NOMO-1 treated with dmso at 0.1 percent for 144 hours (cell line): ENCODE measurements at regions not wholly inside any gene's neighbourhood (a gene's known extent, or its start where the extent isn't known, plus 50 kb on each side); places are given as distances from the start of the nearest gene placed in this dataset.

Experiments used
- DNase-seq: peaks from one replicate; lab custom pipeline; 2025; ENCODE audit not compliant: unreplicated experiment; lab: John Stamatoyannopoulos, UW

GRCh38 chr21:16606271-16606670 lies 876.5 kb downstream of the USP25 start:
- DNase-seq: no peak

DNA sequence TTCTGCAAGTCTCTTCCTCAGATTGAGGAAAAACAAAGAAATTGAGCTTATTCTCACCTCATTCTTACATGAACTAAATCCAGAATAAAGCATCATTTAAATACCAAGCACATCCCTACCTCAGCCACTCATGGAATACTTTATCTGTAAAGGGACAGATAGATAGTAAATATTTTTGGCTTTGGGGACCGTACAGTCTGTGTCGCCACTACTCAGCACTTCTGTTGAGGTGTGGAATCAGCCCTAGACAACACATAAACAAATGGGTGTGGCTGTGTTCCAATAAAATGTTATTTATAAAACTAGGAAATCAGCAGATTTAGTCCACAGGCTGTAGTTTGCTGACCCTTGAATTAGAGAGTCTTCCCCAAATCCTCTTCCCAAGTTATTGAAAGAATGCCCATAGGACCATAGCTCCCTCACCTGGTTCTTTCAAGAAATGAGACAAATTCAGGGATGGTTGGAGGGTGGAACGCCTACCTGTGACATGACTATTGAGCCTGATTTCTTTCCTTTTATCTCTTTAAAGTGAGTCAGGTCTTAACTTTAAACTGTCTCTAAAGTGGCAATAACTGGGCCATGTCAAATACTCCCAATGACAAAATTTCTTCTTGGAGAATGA lies 878.5 kb downstream of the USP25 start:
- DNase-seq: no peak

DNA sequence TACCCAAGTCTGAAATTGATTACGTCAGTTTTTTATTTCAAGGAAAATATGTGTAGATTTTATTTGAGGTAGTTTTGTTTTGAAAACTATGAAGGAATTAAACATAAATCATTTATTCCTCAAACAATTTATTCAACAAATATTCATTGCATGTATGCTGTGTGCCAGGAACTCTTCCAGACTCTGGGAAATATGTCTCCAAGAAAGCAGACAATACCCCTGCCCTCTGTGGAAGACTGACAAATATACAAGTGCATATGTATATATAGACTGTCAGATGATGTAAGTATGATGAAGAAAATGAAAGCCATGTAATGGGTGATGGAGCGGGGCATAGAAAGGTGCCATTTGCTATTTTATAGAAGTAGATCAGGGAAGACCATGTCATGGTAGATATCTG lies 889.5 kb downstream of the USP25 start:
- no peak for DNase-seq

DNA sequence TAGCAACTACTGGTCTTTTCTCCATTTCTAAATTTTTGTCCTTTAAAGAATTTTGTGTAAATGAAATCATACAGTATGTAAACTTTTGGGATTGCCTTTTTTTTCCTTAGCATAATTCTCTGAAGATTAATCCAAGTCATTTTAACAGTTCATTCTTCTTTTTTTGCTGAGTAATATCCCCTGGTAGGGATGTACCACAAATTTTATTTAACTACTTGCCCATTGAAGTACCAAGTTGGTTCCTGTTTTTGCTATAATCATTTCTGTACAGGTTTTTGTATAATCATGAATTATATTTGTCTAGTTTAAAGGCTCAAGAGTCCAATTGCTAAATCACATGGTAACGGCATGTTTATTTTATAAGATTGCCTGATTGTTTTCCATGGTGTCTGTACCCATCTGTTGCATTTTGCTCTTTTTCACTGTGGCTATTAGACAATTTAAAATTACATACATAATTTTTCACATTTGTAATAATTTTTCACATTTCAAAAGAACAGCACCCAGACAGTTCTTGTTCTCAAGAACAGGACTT lies 891.1 kb downstream of the USP25 start:
- no peak for DNase-seq

GRCh38 chr21:16624479-16625118 lies 888.2 kb upstream of the CXADR start:
- DNase-seq: no peak

GRCh38 chr21:16625491-16625890 lies 887.4 kb upstream of the CXADR start:
- no peak for DNase-seq

DNA sequence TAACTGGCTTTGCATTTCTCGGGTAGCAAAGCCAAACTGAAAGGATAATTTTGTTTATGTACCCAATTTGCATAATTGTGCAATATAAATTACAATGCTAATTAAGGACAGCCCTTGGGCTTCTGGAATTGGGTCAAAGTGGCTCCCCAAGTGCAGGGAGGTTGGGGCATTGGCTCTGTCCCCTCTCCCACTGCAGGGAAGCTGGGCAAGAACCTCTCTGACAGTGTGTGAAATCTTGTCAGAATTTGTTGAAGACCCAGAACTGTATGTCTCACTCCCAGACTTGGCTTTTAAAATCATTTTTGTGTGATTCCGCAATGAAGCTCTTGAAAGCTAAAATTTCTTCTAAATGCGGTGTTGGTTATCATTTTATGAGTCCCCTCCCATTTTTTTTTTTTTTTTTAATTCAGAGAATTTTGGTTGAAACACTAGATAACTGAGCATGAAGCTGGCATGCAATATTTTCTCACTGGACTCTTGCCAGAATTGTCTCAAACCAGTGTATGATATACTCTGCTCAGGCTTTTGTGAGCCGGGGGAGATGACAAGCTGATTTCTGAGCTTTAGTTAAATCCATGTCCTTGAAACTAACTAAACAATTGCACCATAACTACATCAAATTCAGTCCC lies 878.9 kb upstream of the CXADR start:
- no peak for DNase-seq

GRCh38 chr21:16634515-16634914 lies 878.3 kb upstream of the CXADR start:
- no peak for DNase-seq

GRCh38 chr21:16640297-16641027 lies 872.4 kb upstream of the CXADR start:
- no peak for DNase-seq

GRCh38 chr21:16642353-16642752 lies 870.5 kb upstream of the CXADR start:
- DNase-seq: no peak

GRCh38 chr21:16644685-16645084 lies 868.2 kb upstream of the CXADR start:
- no peak for DNase-seq

DNA sequence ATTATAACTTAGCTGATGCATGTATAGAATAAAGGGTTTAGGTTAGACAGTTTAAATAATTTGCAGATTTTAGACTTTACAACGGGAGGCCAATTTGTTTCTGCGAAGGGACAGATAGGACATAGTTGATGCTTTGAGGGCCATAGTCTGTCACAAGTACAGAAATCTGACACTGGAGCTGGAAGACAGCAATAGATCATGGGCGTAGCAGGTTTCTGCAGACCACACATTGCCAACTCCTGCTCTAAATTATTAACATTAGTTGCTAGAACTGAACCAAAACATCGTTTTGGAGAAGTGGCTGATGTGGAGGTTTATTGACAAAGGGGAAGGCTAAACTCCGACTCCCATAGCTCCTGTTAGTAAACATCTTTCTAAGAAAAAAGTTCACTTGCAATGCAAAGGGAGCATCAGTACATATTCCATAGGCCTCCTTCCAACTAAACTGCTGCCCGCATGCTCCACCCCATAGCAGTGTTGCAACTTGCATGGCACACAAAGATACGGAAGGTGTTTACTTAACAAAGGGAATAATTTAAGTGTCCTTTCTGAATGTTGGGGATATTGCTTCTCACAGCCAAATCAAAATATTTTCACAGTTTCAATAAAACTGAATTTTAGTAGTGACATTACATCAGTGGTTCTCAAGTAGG lies 862.0 kb upstream of the CXADR start:
- DNase-seq: no peak

GRCh38 chr21:16651956-16652355 lies 860.9 kb upstream of the CXADR start:
- DNase-seq: no peak

DNA sequence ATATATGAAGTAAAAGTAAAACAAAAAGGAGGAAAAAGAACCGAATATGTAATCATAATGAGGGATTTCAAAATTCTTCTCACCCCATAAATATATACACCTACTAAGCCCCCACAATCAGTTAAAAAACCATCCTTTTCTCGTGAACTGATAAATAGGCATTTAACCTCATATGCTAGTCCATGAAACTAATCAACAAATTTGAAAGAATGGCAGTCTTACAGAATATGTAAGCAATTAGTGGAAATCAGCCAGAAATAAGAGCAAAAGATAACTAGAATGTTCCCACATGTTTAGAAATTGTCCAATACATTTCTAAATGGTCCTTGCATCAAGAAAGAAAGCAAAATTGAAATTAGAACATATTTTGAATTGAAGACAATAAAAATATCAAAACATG lies 849.4 kb upstream of the CXADR start:
- DNase-seq: no peak

DNA sequence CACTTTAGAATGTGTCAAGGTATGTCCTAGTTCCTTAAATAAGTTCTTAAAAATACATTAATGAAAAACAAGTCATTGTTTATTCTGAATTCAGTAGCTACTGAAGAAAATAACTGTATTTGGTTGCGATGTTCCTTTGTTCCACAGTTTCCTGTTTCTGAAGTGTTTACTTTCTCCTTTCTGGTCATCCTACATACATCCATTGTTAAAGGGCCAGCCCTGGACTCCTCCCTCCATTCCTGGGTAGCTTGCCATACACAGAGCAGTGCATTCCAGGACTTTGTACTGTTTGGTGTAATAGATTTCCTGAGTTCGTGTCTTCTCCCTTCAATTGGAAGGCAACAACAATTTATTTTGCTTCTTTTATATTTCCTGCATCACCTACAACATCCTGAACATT lies 845.4 kb upstream of the CXADR start:
- DNase-seq: no peak

GRCh38 chr21:16674949-16675348 lies 837.9 kb upstream of the CXADR start:
- DNase-seq: no peak

GRCh38 chr21:16676391-16676790 lies 836.5 kb upstream of the CXADR start:
- DNase-seq: no peak

GRCh38 chr21:16678429-16679160 lies 834.2 kb upstream of the CXADR start:
- DNase-seq: no peak

DNA sequence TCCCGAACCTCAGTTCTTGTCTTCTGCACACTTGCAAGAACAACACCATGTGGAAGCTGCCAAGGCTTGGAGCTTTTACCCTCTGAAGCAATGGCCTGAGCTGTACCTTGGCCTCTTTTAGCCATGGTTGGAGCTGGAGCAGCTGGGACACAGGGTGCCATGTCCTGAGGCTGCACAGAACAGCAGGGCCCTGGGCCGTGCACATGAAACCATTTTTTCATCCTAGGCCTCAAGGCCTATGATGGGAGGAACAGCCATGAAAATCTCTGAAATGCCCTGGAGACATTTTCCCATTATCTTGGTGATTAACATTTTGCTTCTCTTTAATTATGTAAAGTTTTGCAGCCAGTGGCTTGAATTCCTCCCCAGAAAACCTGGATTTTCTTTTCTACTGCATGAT lies 817.8 kb upstream of the CXADR start:
- DNase-seq: no peak

DNA sequence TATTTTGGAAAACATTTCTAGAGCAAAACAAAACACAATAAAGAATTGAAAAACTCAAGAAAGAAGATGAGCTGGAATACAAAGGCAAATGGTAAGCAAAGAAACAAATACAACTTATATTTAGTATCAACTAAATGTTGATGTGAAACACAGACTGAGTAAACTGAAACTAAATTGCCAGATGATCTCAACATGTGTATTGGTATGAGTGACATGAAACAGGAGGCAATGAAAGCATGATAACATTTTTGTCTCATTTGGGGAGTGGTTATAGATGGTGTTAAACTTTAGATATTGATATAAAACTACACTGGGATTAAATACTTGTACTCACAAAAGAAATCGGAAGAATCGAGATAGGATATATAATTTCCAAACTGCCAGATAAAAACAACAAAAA lies 805.6 kb upstream of the CXADR start:
- DNase-seq: no peak
